Vagina (tissue), 2 donors: ENCODE measurements at regions not wholly inside any gene's neighbourhood (a gene's known extent, or its start where the extent isn't known, plus 50 kb on each side); places are given as distances from the start of the nearest gene placed in this dataset.

ENCODE experiments used
- DNase-seq, 2 donors: peaks; one replicate each; pipeline ENCODE4 v3.0.0-alpha.2; 2017; ENCODE audit errors: extremely low spot score in 2 of 2
- H3K27ac ChIP-seq: fragments of 200-600 bp; sonication (generic); one replicate; pipeline ENCODE4 v1.5.1; 2019
- H3K27me3 ChIP-seq: fragments of 200-600 bp; sonication (generic); one replicate; pipeline ENCODE4 v1.5.1; 2019
- H3K36me3 ChIP-seq, 2 donors: fragments of 200-600 bp; sonication (generic); one replicate each; pipeline ENCODE4 v1.5.1; 2017 to 2019
- H3K4me1 ChIP-seq: fragments of 200-600 bp; sonication (generic); one replicate; pipeline ENCODE4 v1.5.1; 2019
- H3K4me3 ChIP-seq, 2 donors: fragments of 200-600 bp; sonication (generic); 1 replicate in 1 of 2; 2 replicates in 1 of 2; pipeline ENCODE4 v1.5.1; 2016 to 2019
- H3K9me3 ChIP-seq: fragments of 200-600 bp; sonication (generic); one replicate; pipeline ENCODE4 v1.5.1; 2019
- CTCF ChIP-seq, 3 experiments: fragments of 450-650 bp in 2 of 3; fragments of 200-600 bp in 1 of 3; sonication (generic) in 1 of 3; IDR thresholded peaks; one replicate each; pipeline ENCODE4 v1.5.1; 2017 to 2019; ENCODE audit warnings: antibody characterized with exemption in 3 of 3, mild to moderate bottlenecking in 2 of 3, moderate library complexity in 2 of 3
- POLR2A ChIP-seq, 2 donors: fragments of 450-650 bp; IDR thresholded peaks; one replicate each; pipeline ENCODE4 v1.6.1; 2017; ENCODE audit warnings: antibody characterized with exemption in 2 of 2, mild to moderate bottlenecking in 2 of 2, moderate library complexity in 2 of 2
- POLR2AphosphoS5 ChIP-seq, 2 donors: sonication (generic); formaldehyde crosslinking; IDR thresholded peaks; one replicate each; pipeline ENCODE4 v1.9.0; 2017; ENCODE audit warnings: antibody characterized with exemption in 2 of 2, mild to moderate bottlenecking in 2 of 2, low read depth in 1 of 2; ENCODE audit not compliant: insufficient read depth in 1 of 2
- intact Hi-C: fragments of 100-400 bp; cut with DNase I; formaldehyde crosslinking; loops from one replicate; pipeline ENCODE4 v1.15.1; 2023

- no peaks in the 10 kb centered on the region for H3K9me3 ChIP-seq
- no peak overlapping the region for H3K4me3 ChIP-seq
- no peaks in the 10 kb centered on the region for H3K36me3 ChIP-seq
- no peaks in the 10 kb centered on the region for H3K27me3 ChIP-seq
- no peaks in the 10 kb centered on the region for H3K4me1 ChIP-seq
- no peak for DNase-seq
- TF ChIP-seq CTCF (IDR thresholded peaks at IDR 0.05) (no peak), POLR2AphosphoS5 (IDR thresholded peaks at IDR 0.05; ENCODE audit: insufficient read depth in 1 of 2, low read depth in 1 of 2) (no peak), POLR2A (IDR thresholded peaks at IDR 0.05) (no peak)
- no peak overlapping the region for H3K27ac ChIP-seq
- intact Hi-C loops: no loop called here
These were observed 218.6 kb upstream of the KCNIP4 start for GRCh38 chr4:22167201-22167600.

GRCh38 chr4:22162454-22162853 is 213.9 kb upstream of the KCNIP4 start:
- Histone ChIP-seq H3K4me3 (no peak overlapping the region), H3K36me3 (no peaks in the 10 kb centered on the region), H3K9me3 (no peaks in the 10 kb centered on the region), H3K4me1 (no peaks in the 10 kb centered on the region), H3K27ac (no peak overlapping the region), H3K27me3 (no peaks in the 10 kb centered on the region)
- TF ChIP-seq CTCF (IDR thresholded peaks at IDR 0.05) (no peak), POLR2AphosphoS5 (IDR thresholded peaks at IDR 0.05; ENCODE audit: insufficient read depth in 1 of 2, low read depth in 1 of 2) (no peak)
- intact Hi-C loops: no loop called here
- no peak for DNase-seq

- Histone ChIP-seq H3K4me3 (no peak overlapping the region), H3K27me3 (no peaks in the 10 kb centered on the region), H3K4me1 (no peaks in the 10 kb centered on the region), H3K27ac (no peak overlapping the region), H3K9me3 (no peaks in the 10 kb centered on the region), H3K36me3 (no peaks in the 10 kb centered on the region)
- intact Hi-C loops: no loop called here
- DNase-seq: no peak
- TF ChIP-seq POLR2AphosphoS5 (IDR thresholded peaks at IDR 0.05; ENCODE audit: insufficient read depth in 1 of 2, low read depth in 1 of 2) (no peak), POLR2A (IDR thresholded peaks at IDR 0.05) (no peak), CTCF (IDR thresholded peaks at IDR 0.05) (no peak)
These were observed 182.2 kb upstream of the KCNIP4 start for GRCh38 chr4:22130741-22131140.

GRCh38 chr4:22129454-22130029 is 181.0 kb upstream of the KCNIP4 start:
- no peak for DNase-seq
- H3K4me1 ChIP-seq: no peaks in the 10 kb centered on the region
- no peak overlapping the region for H3K27ac ChIP-seq
- H3K9me3 ChIP-seq: no peaks in the 10 kb centered on the region
- no peaks in the 10 kb centered on the region for H3K36me3 ChIP-seq
- no peak overlapping the region for H3K4me3 ChIP-seq
- TF ChIP-seq CTCF (IDR thresholded peaks at IDR 0.05) (no peak), POLR2A (IDR thresholded peaks at IDR 0.05) (no peak), POLR2AphosphoS5 (IDR thresholded peaks at IDR 0.05; ENCODE audit: insufficient read depth in 1 of 2, low read depth in 1 of 2) (no peak)
- H3K27me3 ChIP-seq: no peaks in the 10 kb centered on the region
- intact Hi-C loops: no loop called here

- no peaks in the 10 kb centered on the region for H3K4me1 ChIP-seq
- no peaks in the 10 kb centered on the region for H3K27me3 ChIP-seq
- no peak for DNase-seq
- H3K36me3 ChIP-seq: no peaks in the 10 kb centered on the region
- H3K27ac ChIP-seq: no peak overlapping the region
- TF ChIP-seq POLR2AphosphoS5 (IDR thresholded peaks at IDR 0.05; ENCODE audit: insufficient read depth in 1 of 2, low read depth in 1 of 2) (no peak), CTCF (IDR thresholded peaks at IDR 0.05) (no peak), POLR2A (IDR thresholded peaks at IDR 0.05) (no peak)
- intact Hi-C loops: no loop called here
- H3K4me3 ChIP-seq: no peak overlapping the region
- H3K9me3 ChIP-seq: no peaks in the 10 kb centered on the region
These were observed 173.5 kb upstream of the KCNIP4 start for GRCh38 chr4:22122062-22122461.
